HepG2 (cell line): ENCODE measurements at regions not wholly inside any gene's neighbourhood (a gene's known extent, or its start where the extent isn't known, plus 50 kb on each side); places are given as distances from the start of the nearest gene placed in this dataset.

Experiments
- ATAC-seq: fragments of 200-7000 bp; cut with Tn5 transposase; 3 replicates; pipeline ENCODE4 v1.9.1; 2020; ENCODE audit warnings: mild to moderate bottlenecking, moderate library complexity
- BruUV-seq: library from RNA; stranded (reverse); fragments of 400-500 nt; replicated peaks from 2 replicates; lab custom pipeline; 2021; lab: Mats Ljungman, UMichigan
- CTCF ChIA-PET: fragments of 300-600 bp; formaldehyde crosslinking; extraction: SDS; loops from one replicate; lab custom pipeline; 2021; ENCODE audit warnings: low total read pairs, inconsistent platforms, low intra/inter-chr PET ratio; lab: Yijun Ruan, JAX
- POLR2A ChIA-PET: fragments of 350-600 bp; sonication (Branson Sonifier 250); formaldehyde crosslinking; loops from one replicate; lab custom pipeline; 2020; ENCODE audit warnings: antibody characterized with exemption, inconsistent platforms; lab: Yijun Ruan, JAX
- DNase-seq: peaks from one replicate; pipeline ENCODE4 v3.0.0-alpha.2; 2015; ENCODE audit warnings: low spot score
- FAIRE-seq: peaks from 3 replicates; lab custom pipeline; 2011; peaks lifted over from hg19 to GRCh38; lab: Jason Lieb, UNC
- H2AFZ ChIP-seq: one replicate; pipeline ENCODE4 v1.6.1; 2011; ENCODE audit warnings: low read length, inconsistent platforms
- H3K27ac ChIP-seq: fragments of 300-600 bp; 3 replicates; pipeline ENCODE4 v1.8.0; 2011; ENCODE audit warnings: mixed run types, mild to moderate bottlenecking, mixed read lengths, low read length, inconsistent platforms; ENCODE audit not compliant: insufficient read depth; ENCODE audit errors: extremely low read length
- H3K27me3 ChIP-seq, 2 experiments: fragments of 200-600 bp in 1 of 2; 2 replicates in 1 of 2; 3 replicates in 1 of 2; pipeline versions ENCODE4 v1.6.0 to v1.8.0; 2011; ENCODE audit warnings: low read length in 2 of 2, mild to moderate bottlenecking in 2 of 2, moderate library complexity in 2 of 2, inconsistent platforms in 1 of 2; ENCODE audit not compliant: insufficient read depth in 2 of 2, control insufficient read depth in 1 of 2
- H3K36me3 ChIP-seq, 2 experiments: fragments of 200-600 bp in 1 of 2; replicated peaks in 1 of 2; 2 replicates in 1 of 2; 3 replicates in 1 of 2; pipeline versions ENCODE4 v1.5.1 to v1.8.0; 2011; ENCODE audit warnings: low read length in 2 of 2, inconsistent platforms in 1 of 2; ENCODE audit not compliant: insufficient read depth in 2 of 2, control insufficient read depth in 1 of 2
- H3K4me1 ChIP-seq: 2 replicates; pipeline ENCODE4 v1.5.1; 2012; ENCODE audit warnings: low read length, inconsistent platforms; ENCODE audit not compliant: insufficient read depth
- H3K4me2 ChIP-seq: 2 replicates; pipeline ENCODE4 v1.6.0; 2011; ENCODE audit warnings: low read depth, low read length, inconsistent platforms
- H3K4me3 ChIP-seq, 3 experiments: fragments of 200-600 bp in 1 of 3; sonication (generic), shearing (Covaris generic) in 1 of 3; replicated peaks in 1 of 3; 2 replicates each; pipeline ENCODE4 v1.5.1; 2011 to 2016; ENCODE audit warnings: low read length in 3 of 3, inconsistent platforms in 2 of 3, low read depth in 2 of 3, mild to moderate bottlenecking in 2 of 3, control low read depth in 1 of 3, mixed read lengths in 1 of 3; ENCODE audit not compliant: insufficient read depth in 1 of 3
- H3K79me2 ChIP-seq: one replicate; pipeline ENCODE4 v1.6.1; 2011; ENCODE audit warnings: low read length, inconsistent platforms; ENCODE audit not compliant: insufficient read depth
- H3K9ac ChIP-seq: 2 replicates; pipeline ENCODE4 v1.6.0; 2011; ENCODE audit warnings: mild to moderate bottlenecking, low read depth, low read length, inconsistent platforms; ENCODE audit not compliant: insufficient read depth
- H3K9me3 ChIP-seq: 2 replicates; pipeline ENCODE4 v1.5.1; 2012; ENCODE audit warnings: mild to moderate bottlenecking, low read length
- H4K20me1 ChIP-seq: 2 replicates; pipeline ENCODE4 v1.6.0; 2011; ENCODE audit warnings: inconsistent platforms, mild to moderate bottlenecking, low read length, moderate library complexity; ENCODE audit not compliant: insufficient read depth
- ARNT ChIP-seq: fragments of 450-650 bp; IDR thresholded peaks from 2 replicates; pipeline ENCODE4 v1.6.1; 2017
- CREB1 ChIP-seq, 2 experiments: fragments of 450-650 bp in 1 of 2; IDR thresholded peaks; 2 replicates each; pipeline ENCODE4 v1.6.1; 2016 to 2017; ENCODE audit warnings: control low read depth in 1 of 2, mild to moderate bottlenecking in 1 of 2, missing compliant biosample characterization in 1 of 2, missing genetic modification characterization in 1 of 2
- GFI1 ChIP-seq: sonication (generic); formaldehyde crosslinking; IDR thresholded peaks from 2 replicates; pipeline ENCODE4 v1.5.0; 2020; ENCODE audit warnings: missing genetic modification reagents, mild to moderate bottlenecking, borderline replicate concordance
- ZBTB38 ChIP-seq: sonication (generic); formaldehyde crosslinking; IDR thresholded peaks from 2 replicates; pipeline ENCODE4 v1.5.1; 2020; ENCODE audit warnings: mild to moderate bottlenecking, missing genetic modification reagents
- ZNF180 ChIP-seq: sonication (generic); formaldehyde crosslinking; IDR thresholded peaks from 2 replicates; pipeline ENCODE4 v1.4.0; 2020; ENCODE audit warnings: low read depth, missing genetic modification reagents, borderline replicate concordance
- ZNF746 ChIP-seq: sonication (generic); formaldehyde crosslinking; IDR thresholded peaks from 2 replicates; pipeline ENCODE4 v1.8.0; 2022; ENCODE audit warnings: mild to moderate bottlenecking, missing genetic modification reagents
- WGBS: methylation state at CpG from one replicate; pipeline ENCODE4 v1.1.6; 2017; ENCODE audit warnings: low lambda C conversion rate; 5-methylcytosine and 5-hydroxymethylcytosine counted together
- in situ Hi-C: cut with HindIII; loops from 2 replicates; pipeline ENCODE4 v1.10.0; 2017; ENCODE audit warnings: low pct_unique_long_range_greater_than_20kb; ENCODE audit not compliant: extremely low pct_ligation_motif_present
- intact Hi-C: fragments of 100-400 bp; cut with micrococcal nuclease; formaldehyde crosslinking; loops from one replicate; pipeline ENCODE4 v1.10.0; 2022; ENCODE audit not compliant: unreplicated experiment
- TF ChIP-seq, protein P1 (sequence below), 2 experiments: sonication (generic) in 1 of 2; formaldehyde crosslinking in 1 of 2; IDR thresholded peaks; 2 replicates each; pipeline versions ENCODE4 v1.5.1 to v1.6.1; 2011 to 2020; ENCODE audit warnings: borderline replicate concordance in 1 of 2, low read depth in 1 of 2, low read length in 1 of 2, mild to moderate bottlenecking in 1 of 2, missing genetic modification reagents in 1 of 2, moderate library complexity in 1 of 2

DNA sequence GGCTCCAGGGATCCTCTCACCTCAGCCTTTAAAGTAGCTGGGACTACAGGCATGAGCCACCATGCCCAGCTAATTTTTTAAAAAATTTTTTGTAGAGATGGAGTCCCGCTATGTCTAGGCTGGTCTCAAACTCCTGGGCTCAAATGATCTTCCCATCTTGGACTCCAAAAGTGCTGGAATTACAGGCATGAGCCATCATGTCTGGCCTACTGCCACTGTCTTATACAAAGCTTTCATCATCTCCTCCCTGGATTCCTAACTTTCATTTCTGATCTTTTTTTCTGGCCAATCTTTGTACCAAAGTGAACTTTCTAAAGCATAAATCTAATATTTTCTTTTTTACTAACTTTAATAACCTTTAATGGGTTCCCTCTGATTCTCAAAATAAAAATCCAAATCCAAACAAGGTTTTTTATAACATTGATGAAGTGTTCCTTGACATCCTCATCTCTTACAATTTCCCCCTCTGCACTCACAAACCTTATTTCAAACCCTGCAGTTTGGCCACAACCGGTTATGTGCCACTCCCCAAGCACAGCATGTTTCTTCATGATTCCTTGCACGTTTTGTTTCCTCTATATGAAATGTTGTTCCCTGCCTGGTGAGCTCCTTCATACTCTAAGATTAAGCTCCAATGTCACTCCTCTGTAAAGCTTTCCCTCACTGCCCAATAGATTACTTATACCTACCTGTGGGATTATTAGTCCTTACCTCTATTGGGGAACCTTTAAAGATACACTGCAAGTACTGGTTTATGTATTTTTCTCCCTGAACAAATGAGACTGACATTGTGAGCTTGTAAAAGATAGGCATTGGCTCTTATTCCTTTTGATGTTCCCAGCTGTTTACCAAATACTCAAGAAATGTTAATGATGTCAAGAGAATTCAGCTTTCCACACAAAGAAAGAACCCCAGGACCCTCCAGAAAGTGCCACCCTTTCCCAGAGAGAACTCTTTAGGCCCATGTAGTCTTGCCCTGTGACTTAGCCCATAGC, 101.7 kb downstream of the HOXA1 start:
- in situ Hi-C loops = no loop called here
- intact Hi-C loops = no loop called here

More for the DNA sequence above, 101.7 kb downstream of the HOXA1 start:
- no peaks in the 10 kb centered on the region for H3K4me1 ChIP-seq
- no peaks in the 10 kb centered on the region for H4K20me1 ChIP-seq
- no peak overlapping the region for H3K9ac ChIP-seq
- no peak overlapping the region for H3K4me2 ChIP-seq
- no peak overlapping the region for H3K27ac ChIP-seq
- TF ChIP-seq ZNF746 (CRISPR knock-in tag) (no peak), ARNT (no peak), CREB1 (IDR thresholded peaks at IDR 0.05) (no peak), CREB1 (CRISPR knock-in tag; IDR thresholded peaks at IDR 0.05) (no peak), ZNF180 (no peak), GFI1 (CRISPR knock-in tag) (no peak), ZBTB38 (CRISPR knock-in tag) (no peak)
- TF ChIP-seq, protein P1, sequence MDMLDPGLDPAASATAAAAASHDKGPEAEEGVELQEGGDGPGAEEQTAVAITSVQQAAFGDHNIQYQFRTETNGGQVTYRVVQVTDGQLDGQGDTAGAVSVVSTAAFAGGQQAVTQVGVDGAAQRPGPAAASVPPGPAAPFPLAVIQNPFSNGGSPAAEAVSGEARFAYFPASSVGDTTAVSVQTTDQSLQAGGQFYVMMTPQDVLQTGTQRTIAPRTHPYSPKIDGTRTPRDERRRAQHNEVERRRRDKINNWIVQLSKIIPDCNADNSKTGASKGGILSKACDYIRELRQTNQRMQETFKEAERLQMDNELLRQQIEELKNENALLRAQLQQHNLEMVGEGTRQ (IDR thresholded peaks at IDR 0.05; ENCODE audit: low read depth, low read length) = no peak
- TF ChIP-seq, protein P1 (CRISPR knock-in tag; IDR thresholded peaks at IDR 0.05; ENCODE audit: borderline replicate concordance) = no peak
- TF ChIP-seq, all 625 proteins: peak for 0
- no peaks in the 10 kb centered on the region for H3K9me3 ChIP-seq
- ChIA-PET POLR2A (no interaction called here), CTCF (no interaction called here)
- no peak overlapping the region for H2AFZ ChIP-seq
- H3K27me3 ChIP-seq = no peaks in the 10 kb centered on the region; a peak in 1 of 5 replicates
- DNase-seq (no peak), FAIRE-seq (no peak), ATAC-seq (no peak)
- H3K4me3 ChIP-seq = no peak overlapping the region
- no peaks in the 10 kb centered on the region for H3K36me3 ChIP-seq
- no peaks in the 10 kb centered on the region for H3K79me2 ChIP-seq
- 37% methylated on average over 3 of the region's 3 CpGs for WGBS
- BruUV-seq = no TSS peak
